A549 (cell line): ENCODE measurements at regions not wholly inside any gene's neighbourhood (a gene's known extent, or its start where the extent isn't known, plus 50 kb on each side); places are given as distances from the start of the nearest gene placed in this dataset.

Source experiments
- CHD2 ChIP-seq: fragments of 150-350 bp; IDR thresholded peaks from 2 replicates; pipeline ENCODE4 v1.6.1; 2014; ENCODE audit warnings: low read length; ENCODE audit not compliant: partially characterized antibody
- EP300 ChIP-seq, 2 experiments: fragments of >200 bp; sonication (Bioruptor Twin); formaldehyde crosslinking; IDR thresholded peaks; 2 replicates in 1 of 2; 3 replicates in 1 of 2; pipeline ENCODE4 v1.6.1; 2016 to 2017
- HOXB5 ChIP-seq: fragments of 250-450 bp; sonication (Bioruptor Pico); IDR thresholded peaks from 2 replicates; pipeline ENCODE4 v1.5.0; 2020; ENCODE audit warnings: mild to moderate bottlenecking, moderate library complexity
- MAFK ChIP-seq: fragments of 450-650 bp; IDR thresholded peaks from 2 replicates; pipeline ENCODE4 v1.6.1; 2014; ENCODE audit not compliant: partially characterized antibody
- MAZ ChIP-seq: fragments of 150-350 bp; IDR thresholded peaks from 2 replicates; pipeline ENCODE4 v1.6.1; 2014; ENCODE audit warnings: antibody characterized with exemption, low read depth, low read length, borderline replicate concordance
- POLR2A ChIP-seq: IDR thresholded peaks from 2 replicates; pipeline ENCODE4 v1.6.1; 2012; ENCODE audit warnings: mild to moderate bottlenecking, low read length
- RCOR1 ChIP-seq: fragments of 150-350 bp; IDR thresholded peaks from 2 replicates; pipeline ENCODE4 v1.6.1; 2014; ENCODE audit warnings: antibody characterized with exemption, low read length, low read depth
- ZFP36 ChIP-seq: fragments of 450-650 bp; IDR thresholded peaks from 2 replicates; pipeline ENCODE4 v1.6.1; 2014; ENCODE audit warnings: borderline replicate concordance; ENCODE audit not compliant: partially characterized antibody
- TF ChIP-seq, protein P1 (sequence below): fragments of 450-650 bp; IDR thresholded peaks from 2 replicates; pipeline ENCODE4 v1.6.1; 2014; ENCODE audit warnings: antibody characterized with exemption
- TF ChIP-seq, protein P2 (sequence below): fragments of >200 bp; sonication (Bioruptor Twin); formaldehyde crosslinking; IDR thresholded peaks from 3 replicates; pipeline ENCODE4 v1.5.1; 2016
- TF ChIP-seq, protein P3 (sequence below): fragments of 200-600 bp; sonication (generic); IDR thresholded peaks from 2 replicates; pipeline ENCODE4 v1.6.1; 2016; ENCODE audit warnings: antibody characterized with exemption, mild to moderate bottlenecking, moderate library complexity

DNA sequence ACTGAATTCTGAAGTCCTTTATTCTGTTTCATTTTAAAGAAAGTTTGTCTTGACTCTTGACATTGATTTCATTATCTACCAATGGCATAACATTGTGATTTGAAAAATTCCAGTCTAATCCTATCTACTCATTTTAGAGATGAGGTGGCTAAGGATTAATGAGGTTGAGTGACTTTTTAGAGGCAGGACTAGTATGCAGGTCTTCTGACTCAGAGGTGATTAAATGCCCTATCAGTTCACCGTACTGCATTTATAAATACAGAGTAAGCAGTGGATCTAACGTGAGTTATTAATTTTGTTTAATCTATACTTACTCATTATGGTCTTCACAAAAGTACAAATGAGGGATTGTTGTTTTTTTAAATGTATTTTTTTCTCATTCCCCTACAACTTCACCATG is 277.6 kb downstream of the PTBP2 start:
- TF ChIP-seq EP300 (IDR thresholded peaks at IDR 0.05) (no peak), POLR2A (no peak), ZFP36 (no peak), MAFK (no peak), CHD2 (no peak), HOXB5 (no peak), RCOR1 (no peak), MAZ (no peak)
- TF ChIP-seq, protein P1, sequence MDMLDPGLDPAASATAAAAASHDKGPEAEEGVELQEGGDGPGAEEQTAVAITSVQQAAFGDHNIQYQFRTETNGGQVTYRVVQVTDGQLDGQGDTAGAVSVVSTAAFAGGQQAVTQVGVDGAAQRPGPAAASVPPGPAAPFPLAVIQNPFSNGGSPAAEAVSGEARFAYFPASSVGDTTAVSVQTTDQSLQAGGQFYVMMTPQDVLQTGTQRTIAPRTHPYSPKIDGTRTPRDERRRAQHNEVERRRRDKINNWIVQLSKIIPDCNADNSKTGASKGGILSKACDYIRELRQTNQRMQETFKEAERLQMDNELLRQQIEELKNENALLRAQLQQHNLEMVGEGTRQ, result no peak
- TF ChIP-seq, protein P2, sequence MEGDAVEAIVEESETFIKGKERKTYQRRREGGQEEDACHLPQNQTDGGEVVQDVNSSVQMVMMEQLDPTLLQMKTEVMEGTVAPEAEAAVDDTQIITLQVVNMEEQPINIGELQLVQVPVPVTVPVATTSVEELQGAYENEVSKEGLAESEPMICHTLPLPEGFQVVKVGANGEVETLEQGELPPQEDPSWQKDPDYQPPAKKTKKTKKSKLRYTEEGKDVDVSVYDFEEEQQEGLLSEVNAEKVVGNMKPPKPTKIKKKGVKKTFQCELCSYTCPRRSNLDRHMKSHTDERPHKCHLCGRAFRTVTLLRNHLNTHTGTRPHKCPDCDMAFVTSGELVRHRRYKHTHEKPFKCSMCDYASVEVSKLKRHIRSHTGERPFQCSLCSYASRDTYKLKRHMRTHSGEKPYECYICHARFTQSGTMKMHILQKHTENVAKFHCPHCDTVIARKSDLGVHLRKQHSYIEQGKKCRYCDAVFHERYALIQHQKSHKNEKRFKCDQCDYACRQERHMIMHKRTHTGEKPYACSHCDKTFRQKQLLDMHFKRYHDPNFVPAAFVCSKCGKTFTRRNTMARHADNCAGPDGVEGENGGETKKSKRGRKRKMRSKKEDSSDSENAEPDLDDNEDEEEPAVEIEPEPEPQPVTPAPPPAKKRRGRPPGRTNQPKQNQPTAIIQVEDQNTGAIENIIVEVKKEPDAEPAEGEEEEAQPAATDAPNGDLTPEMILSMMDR, result no peak
- TF ChIP-seq, protein P3, sequence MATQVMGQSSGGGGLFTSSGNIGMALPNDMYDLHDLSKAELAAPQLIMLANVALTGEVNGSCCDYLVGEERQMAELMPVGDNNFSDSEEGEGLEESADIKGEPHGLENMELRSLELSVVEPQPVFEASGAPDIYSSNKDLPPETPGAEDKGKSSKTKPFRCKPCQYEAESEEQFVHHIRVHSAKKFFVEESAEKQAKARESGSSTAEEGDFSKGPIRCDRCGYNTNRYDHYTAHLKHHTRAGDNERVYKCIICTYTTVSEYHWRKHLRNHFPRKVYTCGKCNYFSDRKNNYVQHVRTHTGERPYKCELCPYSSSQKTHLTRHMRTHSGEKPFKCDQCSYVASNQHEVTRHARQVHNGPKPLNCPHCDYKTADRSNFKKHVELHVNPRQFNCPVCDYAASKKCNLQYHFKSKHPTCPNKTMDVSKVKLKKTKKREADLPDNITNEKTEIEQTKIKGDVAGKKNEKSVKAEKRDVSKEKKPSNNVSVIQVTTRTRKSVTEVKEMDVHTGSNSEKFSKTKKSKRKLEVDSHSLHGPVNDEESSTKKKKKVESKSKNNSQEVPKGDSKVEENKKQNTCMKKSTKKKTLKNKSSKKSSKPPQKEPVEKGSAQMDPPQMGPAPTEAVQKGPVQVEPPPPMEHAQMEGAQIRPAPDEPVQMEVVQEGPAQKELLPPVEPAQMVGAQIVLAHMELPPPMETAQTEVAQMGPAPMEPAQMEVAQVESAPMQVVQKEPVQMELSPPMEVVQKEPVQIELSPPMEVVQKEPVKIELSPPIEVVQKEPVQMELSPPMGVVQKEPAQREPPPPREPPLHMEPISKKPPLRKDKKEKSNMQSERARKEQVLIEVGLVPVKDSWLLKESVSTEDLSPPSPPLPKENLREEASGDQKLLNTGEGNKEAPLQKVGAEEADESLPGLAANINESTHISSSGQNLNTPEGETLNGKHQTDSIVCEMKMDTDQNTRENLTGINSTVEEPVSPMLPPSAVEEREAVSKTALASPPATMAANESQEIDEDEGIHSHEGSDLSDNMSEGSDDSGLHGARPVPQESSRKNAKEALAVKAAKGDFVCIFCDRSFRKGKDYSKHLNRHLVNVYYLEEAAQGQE, result no peak
